GM10248 (cell line): ENCODE measurements at regions not wholly inside any gene's neighbourhood (a gene's known extent, or its start where the extent isn't known, plus 50 kb on each side); places are given as distances from the start of the nearest gene placed in this dataset.

ENCODE experiments used
- CTCF ChIA-PET: fragments of 300-600 bp; sonication (Branson Sonifier 250); formaldehyde crosslinking; extraction: SDS; loops from one replicate; lab custom pipeline; 2021; ENCODE audit warnings: antibody characterized with exemption; lab: Yijun Ruan, JAX
- POLR2A ChIA-PET: fragments of 350-650 bp; sonication (Branson Sonifier 250); formaldehyde crosslinking; extraction: SDS; loops from one replicate; lab custom pipeline; 2020; ENCODE audit warnings: antibody characterized with exemption; lab: Yijun Ruan, JAX
- DNase-seq: peaks from one replicate; pipeline ENCODE4 v3.0.0; 2012; ENCODE audit errors: extremely low spot score
- TF ChIP-seq, protein P1 (sequence below): IDR thresholded peaks from 2 replicates; pipeline ENCODE4 v1.5.1; 2012; ENCODE audit warnings: mild to moderate bottlenecking, low read depth; ENCODE audit errors: extremely low read depth, missing control alignments, control extremely low read depth

DNA sequence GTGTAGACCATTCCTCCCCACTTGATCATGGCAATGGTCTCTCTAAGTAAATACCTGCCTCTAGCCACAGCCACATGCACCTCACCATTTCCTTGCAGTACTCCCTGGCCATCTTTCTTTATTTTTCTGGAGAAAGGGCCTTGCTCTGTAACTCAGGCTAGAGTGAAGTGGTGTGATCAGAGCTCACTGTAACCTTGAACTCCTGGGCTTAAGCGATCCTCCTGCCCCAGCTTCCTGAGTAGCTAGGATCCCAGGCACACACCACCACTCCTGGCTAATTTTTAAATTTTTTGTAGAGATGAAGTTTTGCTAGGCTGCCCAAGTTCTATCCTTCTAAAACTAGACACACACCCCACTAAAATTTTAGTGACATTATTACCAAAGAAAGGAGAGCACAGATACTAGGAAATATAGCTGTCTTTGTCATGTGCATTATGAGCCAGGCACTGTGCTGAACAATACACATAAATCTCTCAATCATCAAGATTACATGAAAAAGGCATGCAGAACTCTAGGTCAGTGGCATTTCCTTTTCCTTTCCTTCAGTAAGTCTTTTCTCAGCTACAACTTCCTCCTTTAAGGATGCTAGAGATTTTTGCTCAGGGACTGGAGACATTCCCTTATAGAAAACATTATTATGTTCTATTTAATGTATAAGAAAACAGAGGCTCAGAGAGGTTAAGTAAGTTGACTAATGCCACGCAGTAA lies 95.0 kb upstream of the SERBP1 start:
- TF ChIP-seq, protein P1, sequence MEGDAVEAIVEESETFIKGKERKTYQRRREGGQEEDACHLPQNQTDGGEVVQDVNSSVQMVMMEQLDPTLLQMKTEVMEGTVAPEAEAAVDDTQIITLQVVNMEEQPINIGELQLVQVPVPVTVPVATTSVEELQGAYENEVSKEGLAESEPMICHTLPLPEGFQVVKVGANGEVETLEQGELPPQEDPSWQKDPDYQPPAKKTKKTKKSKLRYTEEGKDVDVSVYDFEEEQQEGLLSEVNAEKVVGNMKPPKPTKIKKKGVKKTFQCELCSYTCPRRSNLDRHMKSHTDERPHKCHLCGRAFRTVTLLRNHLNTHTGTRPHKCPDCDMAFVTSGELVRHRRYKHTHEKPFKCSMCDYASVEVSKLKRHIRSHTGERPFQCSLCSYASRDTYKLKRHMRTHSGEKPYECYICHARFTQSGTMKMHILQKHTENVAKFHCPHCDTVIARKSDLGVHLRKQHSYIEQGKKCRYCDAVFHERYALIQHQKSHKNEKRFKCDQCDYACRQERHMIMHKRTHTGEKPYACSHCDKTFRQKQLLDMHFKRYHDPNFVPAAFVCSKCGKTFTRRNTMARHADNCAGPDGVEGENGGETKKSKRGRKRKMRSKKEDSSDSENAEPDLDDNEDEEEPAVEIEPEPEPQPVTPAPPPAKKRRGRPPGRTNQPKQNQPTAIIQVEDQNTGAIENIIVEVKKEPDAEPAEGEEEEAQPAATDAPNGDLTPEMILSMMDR, result no peak
- no peak for DNase-seq
- ChIA-PET CTCF (interaction anchor here (0.8 to 7.7 kb wide), 4 partner anchors 10 to 240 kb away, joined by 3 to 40 read pairs (median 8); no protein-coding TSS in a partner anchor), POLR2A (no interaction called here)

DNA sequence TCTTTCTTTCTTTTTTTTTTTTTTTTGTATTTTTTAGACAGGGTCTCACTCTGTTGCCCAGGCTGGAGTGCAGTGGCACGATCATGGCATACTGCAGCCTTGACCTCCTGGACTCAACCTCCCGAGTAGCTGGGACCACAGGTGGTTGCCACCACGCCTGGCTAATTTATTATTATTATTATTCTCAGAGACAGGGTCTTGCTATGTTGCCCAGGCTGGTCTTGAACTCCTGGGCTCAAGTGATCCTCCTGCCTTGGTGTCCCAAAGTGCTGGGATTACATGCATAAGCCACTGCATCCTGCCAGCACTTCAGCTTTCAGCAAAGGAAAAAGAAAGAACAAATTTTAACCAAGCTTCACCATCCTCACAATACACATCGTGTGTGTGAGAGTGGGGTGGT lies 97.9 kb upstream of the SERBP1 start:
- CTCF ChIA-PET, result interaction anchor here (7.7 kb wide), 1 partner anchor 27 kb away, joined by 40 read pairs; no protein-coding TSS in a partner anchor
- POLR2A ChIA-PET, result no interaction called here
- DNase-seq, result no peak
- TF ChIP-seq, protein P1, result no peak

DNA sequence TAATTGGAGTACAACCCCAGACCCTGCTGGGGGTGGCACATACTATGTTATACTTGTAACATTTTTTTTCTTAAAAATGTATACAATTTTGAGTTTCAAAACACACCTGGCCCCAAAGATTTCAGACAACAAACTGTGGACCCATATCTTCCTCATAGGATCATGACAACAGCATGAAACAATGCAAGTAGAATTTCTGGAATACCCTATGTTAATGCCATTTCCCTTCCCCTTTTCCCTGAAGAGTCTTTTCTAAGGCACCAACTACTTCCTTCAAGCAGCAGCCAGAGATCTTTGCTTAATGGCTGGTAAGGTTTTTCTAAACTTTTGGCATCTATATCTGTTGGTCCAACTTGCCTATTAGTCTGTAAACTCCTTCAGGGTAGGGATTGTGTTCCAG lies 99.9 kb upstream of the SERBP1 start:
- no peak for DNase-seq
- ChIA-PET CTCF (no interaction called here), POLR2A (no interaction called here)

DNA sequence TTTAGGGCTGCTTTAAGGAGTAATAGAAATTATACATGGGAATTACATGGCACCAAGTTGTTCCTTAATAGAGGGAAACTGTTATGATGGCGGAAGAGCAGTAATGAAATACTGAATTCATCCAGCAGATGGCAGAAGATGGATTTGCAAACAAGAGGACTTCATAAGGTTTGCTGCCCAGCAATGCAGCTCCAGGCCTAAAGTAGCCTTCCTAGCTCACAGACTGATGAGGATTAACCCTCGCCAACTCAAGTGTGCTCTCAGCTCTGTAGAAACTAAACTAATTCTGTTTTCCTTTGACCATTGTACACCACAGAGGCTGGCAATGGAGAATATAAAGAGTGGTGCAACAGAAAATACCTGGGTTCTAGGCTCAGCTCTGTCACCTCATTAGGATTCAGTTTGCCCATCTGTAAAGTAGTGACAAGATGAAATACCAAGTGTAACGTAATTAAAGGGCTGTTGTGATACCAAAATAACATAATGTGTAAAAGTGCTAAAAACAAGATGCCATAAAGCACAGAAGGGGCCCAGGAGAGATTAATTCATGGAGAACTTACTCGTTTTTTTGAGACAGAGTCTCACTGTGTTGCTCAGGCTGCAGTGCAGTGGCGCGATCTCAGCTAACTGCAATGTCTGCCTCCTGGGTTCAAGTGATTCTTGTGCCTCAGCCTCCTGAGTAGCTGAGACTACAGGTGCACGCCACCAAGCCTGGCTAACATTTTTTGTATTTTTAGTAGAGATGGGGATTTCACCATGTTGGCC lies 102.4 kb upstream of the SERBP1 start:
- ChIA-PET POLR2A (no interaction called here), CTCF (interaction anchor here (0.8 to 1.4 kb wide), 10 partner anchors 8 to 513 kb away, joined by 3 to 13 read pairs (median 4); no protein-coding TSS in a partner anchor)
- DNase-seq, result peak; percentile 51

More for the DNA sequence above, 99.9 kb upstream of the SERBP1 start:
- TF ChIP-seq, protein P1, result no peak

DNA sequence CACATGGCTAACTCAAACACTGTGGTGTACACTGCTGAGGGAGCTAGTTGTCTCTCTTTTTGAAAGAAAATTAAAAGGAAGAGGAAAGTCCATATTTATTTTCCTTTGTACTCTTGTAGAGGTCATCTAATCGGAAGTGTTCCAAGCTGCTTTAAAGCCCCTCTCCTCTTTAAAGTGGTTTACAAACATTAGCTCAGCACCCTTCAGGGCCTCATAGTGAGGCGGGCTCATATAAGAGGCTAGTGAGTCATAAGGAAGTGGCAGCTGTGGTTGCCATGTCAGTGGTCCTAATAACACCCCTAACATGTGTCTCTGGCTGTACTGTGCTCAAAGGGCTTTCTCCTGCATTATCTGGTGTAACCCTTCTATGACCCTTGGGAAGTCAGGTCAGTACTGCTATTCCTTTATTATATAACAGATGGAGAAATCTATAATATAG lies 104.4 kb upstream of the SERBP1 start:
- CTCF ChIA-PET, result interaction anchor here (0.9 to 8.2 kb wide), 22 partner anchors 9 to 282 kb away, joined by 3 to 49 read pairs (median 4); no protein-coding TSS in a partner anchor
- no peak for DNase-seq

More for the DNA sequence above, 102.4 kb upstream of the SERBP1 start:
- TF ChIP-seq, protein P1, result peak; percentile 44

DNA sequence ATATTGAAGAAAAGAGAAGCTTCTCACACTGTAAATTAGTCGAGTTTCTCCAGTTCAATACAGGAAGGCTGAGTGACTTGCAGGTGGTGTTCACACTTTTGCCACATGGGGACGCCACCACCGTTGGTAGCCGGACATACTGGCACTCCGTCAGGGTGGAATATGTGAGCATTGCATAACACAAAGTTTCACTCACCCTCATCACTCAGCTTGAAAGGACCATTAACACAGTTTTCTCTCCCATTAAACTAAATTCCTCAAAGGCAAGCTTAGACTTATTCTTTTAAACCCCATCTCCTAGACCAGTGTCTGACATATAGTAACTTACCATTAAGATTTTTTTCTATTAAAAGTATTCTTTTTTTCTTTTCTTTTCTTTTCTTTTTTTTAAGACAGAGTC lies 105.3 kb upstream of the SERBP1 start:
- TF ChIP-seq, protein P1, result peak; percentile 50
- POLR2A ChIA-PET, result no interaction called here
- CTCF ChIA-PET, result interaction anchor here (0.8 to 8.2 kb wide), 23 partner anchors 9 to 309 kb away, joined by 3 to 49 read pairs (median 4); no protein-coding TSS in a partner anchor
- peak; percentile 43 for DNase-seq

More for the DNA sequence above, 104.4 kb upstream of the SERBP1 start:
- TF ChIP-seq, protein P1, result no peak
- POLR2A ChIA-PET, result no interaction called here
